GM12892 (cell line): ENCODE measurements at regions not wholly inside any gene's neighbourhood (a gene's known extent, or its start where the extent isn't known, plus 50 kb on each side); places are given as distances from the start of the nearest gene placed in this dataset.
"Not testable (repeated sequence)": the region's sequence is repeated elsewhere in the genome, so short reads cannot be mapped to it uniquely, and the experiment has no call there.

Source experiments
- POLR2A ChIP-seq: IDR thresholded peaks from 2 replicates; pipeline ENCODE4 v1.6.1; 2011; ENCODE audit warnings: low read depth, low read length, control low read depth
- POLR2AphosphoS5 ChIP-seq: IDR thresholded peaks from 2 replicates; pipeline ENCODE4 v1.6.1; 2011; ENCODE audit warnings: low read depth, low read length, control low read depth
- TAF1 ChIP-seq: IDR thresholded peaks from 2 replicates; pipeline ENCODE4 v1.6.1; 2011; ENCODE audit warnings: low read depth, mild to moderate bottlenecking, control low read depth, low read length, borderline replicate concordance

DNA sequence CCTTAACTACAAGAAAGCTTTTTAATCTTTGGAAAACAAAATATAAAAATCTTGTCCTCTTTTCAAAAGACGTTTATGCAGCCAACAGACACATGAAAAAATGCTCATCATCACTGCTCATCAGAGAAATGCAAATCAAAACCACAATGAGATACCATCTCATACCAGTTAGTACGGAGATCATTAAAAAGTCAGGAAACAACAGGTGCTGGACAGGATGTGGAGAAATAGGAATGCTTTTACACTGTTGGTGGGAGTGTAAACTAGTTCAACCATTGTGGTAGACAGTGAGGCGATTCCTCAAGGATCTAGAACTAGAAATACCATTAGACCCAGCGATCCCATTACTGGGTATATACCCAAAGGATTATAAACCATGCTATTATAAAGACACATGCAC is 1255.0 kb downstream of the ROBO1 start:
- not testable (repeated sequence) for TF ChIP-seq TAF1, POLR2A, POLR2AphosphoS5
